ENCODE measurements at regions not wholly inside any gene's neighbourhood (a gene's known extent, or its start where the extent isn't known, plus 50 kb on each side); places are given as distances from the start of the nearest gene placed in this dataset.

GRCh38 chr2:156903335-156903734 is 354.2 kb upstream of the GALNT5 start:
- no peak overlapping the region for H3K27ac ChIP-seq
- no peak for TF ChIP-seq ZFX (IDR thresholded peaks at IDR 0.05; ENCODE audit: borderline replicate concordance)
- TF ChIP-seq CTCF (IDR thresholded peaks at IDR 0.05), result no peak

GRCh38 chr2:156907806-156908205 is 349.7 kb upstream of the GALNT5 start:
- H3K27ac ChIP-seq, result no peak overlapping the region
- TF ChIP-seq ZFX (IDR thresholded peaks at IDR 0.05; ENCODE audit: borderline replicate concordance) (no peak), CTCF (IDR thresholded peaks at IDR 0.05) (no peak)

- TF ChIP-seq CTCF (IDR thresholded peaks at IDR 0.05) (no peak), ZFX (IDR thresholded peaks at IDR 0.05; ENCODE audit: borderline replicate concordance) (no peak)
- no peak overlapping the region for H3K27ac ChIP-seq
Observed at GRCh38 chr2:156908825-156909224, 348.7 kb upstream of the GALNT5 start.

GRCh38 chr2:156909983-156910382 is 347.5 kb upstream of the GALNT5 start:
- no peak for TF ChIP-seq CTCF (IDR thresholded peaks at IDR 0.05)
- TF ChIP-seq ZFX (IDR thresholded peaks at IDR 0.05; ENCODE audit: borderline replicate concordance), result no peak
- H3K27ac ChIP-seq, result no peak overlapping the region

- H3K27ac ChIP-seq, result no peak overlapping the region
- TF ChIP-seq CTCF (IDR thresholded peaks at IDR 0.05), result no peak
- no peak for TF ChIP-seq ZFX (IDR thresholded peaks at IDR 0.05; ENCODE audit: borderline replicate concordance)
Observed at GRCh38 chr2:156915332-156915731, 342.2 kb upstream of the GALNT5 start.

- TF ChIP-seq ZFX (IDR thresholded peaks at IDR 0.05; ENCODE audit: borderline replicate concordance), result no peak
- TF ChIP-seq CTCF (IDR thresholded peaks at IDR 0.05), result no peak
- no peak overlapping the region for H3K27ac ChIP-seq
Observed at GRCh38 chr2:156918410-156918809, 339.1 kb upstream of the GALNT5 start.

- no peak for TF ChIP-seq CTCF (IDR thresholded peaks at IDR 0.05)
- no peak overlapping the region for H3K27ac ChIP-seq
Observed at GRCh38 chr2:156930423-156930822, 327.1 kb upstream of the GALNT5 start.

Measured in 22Rv1 (cell line).